DND-41 (cell line): ENCODE measurements at regions not wholly inside any gene's neighbourhood (a gene's known extent, or its start where the extent isn't known, plus 50 kb on each side); places are given as distances from the start of the nearest gene placed in this dataset.

Experiments
- EZH2 ChIP-seq: IDR thresholded peaks from 3 replicates; pipeline ENCODE4 v1.6.1; 2012; ENCODE audit warnings: borderline replicate concordance, low read depth, mild to moderate bottlenecking, moderate library complexity, low read length, inconsistent platforms; ENCODE audit not compliant: severe bottlenecking
- TF ChIP-seq, protein P1 (sequence below): IDR thresholded peaks from 2 replicates; pipeline ENCODE4 v1.5.1; 2012; ENCODE audit warnings: borderline replicate concordance, low read length, moderate library complexity, mild to moderate bottlenecking; ENCODE audit not compliant: poor library complexity, severe bottlenecking; ENCODE audit errors: extremely low read depth

DNA sequence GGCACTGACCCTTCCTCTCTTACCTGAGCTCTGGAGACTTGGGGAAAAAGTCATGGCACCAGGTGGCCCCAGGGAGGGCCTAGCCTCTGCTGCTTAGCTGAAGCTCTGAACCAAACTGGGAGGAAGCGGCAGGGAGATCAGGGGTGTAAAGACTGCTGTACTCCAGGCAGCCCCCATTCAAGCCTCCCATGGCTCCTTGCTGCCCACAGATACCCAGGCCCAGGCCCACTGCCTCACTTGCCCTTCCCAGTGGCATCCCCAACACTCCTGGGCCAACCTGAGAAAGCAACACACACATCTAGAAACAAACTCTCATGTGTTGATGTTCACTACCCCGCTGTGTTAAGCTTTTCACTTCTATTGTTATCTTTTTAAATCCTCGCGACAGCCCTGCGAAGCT is 151.6 kb downstream of the C5orf15 start:
- TF ChIP-seq, protein P1, sequence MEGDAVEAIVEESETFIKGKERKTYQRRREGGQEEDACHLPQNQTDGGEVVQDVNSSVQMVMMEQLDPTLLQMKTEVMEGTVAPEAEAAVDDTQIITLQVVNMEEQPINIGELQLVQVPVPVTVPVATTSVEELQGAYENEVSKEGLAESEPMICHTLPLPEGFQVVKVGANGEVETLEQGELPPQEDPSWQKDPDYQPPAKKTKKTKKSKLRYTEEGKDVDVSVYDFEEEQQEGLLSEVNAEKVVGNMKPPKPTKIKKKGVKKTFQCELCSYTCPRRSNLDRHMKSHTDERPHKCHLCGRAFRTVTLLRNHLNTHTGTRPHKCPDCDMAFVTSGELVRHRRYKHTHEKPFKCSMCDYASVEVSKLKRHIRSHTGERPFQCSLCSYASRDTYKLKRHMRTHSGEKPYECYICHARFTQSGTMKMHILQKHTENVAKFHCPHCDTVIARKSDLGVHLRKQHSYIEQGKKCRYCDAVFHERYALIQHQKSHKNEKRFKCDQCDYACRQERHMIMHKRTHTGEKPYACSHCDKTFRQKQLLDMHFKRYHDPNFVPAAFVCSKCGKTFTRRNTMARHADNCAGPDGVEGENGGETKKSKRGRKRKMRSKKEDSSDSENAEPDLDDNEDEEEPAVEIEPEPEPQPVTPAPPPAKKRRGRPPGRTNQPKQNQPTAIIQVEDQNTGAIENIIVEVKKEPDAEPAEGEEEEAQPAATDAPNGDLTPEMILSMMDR = no peak
- no peak for TF ChIP-seq EZH2
